Stimulated activated CD4-positive, alpha-beta T cell treated with anti-CD3 and anti-CD28 coated beads, Interleukin-2, amount 100 ng/mL, for 24 hours (primary cell): ENCODE measurements at regions not wholly inside any gene's neighbourhood (a gene's known extent, or its start where the extent isn't known, plus 50 kb on each side); places are given as distances from the start of the nearest gene placed in this dataset.
"Not testable (repeated sequence)": the region's sequence is repeated elsewhere in the genome, so short reads cannot be mapped to it uniquely, and the experiment has no call there.

ENCODE experiments used
- DNase-seq, 2 donors: peaks; one replicate each; pipeline ENCODE4 v3.0.0-alpha.2; 2020

DNA sequence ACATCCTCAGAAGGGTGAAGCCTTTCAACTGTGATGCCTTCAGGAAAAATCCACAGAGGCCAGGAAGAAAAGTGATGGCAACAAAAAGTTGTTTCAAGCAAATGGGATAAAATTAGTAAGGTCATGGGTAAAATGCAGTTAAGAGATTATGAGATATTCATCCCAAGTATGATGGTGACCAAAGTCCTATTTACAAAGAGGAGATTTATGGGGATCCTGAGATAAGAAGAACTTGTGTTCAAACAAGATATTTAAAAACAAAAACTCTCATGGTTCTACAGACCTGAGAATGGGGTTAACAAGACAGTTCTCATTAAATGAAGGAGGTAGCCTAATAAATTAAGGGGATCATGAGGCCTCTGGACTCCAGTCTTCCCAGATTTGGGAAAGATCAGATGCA, 184.4 kb downstream of the FCRL5 start:
- no peak for DNase-seq

GRCh38 chr1:157367091-157367739, 185.1 kb downstream of the FCRL5 start:
- no peak for DNase-seq

DNA sequence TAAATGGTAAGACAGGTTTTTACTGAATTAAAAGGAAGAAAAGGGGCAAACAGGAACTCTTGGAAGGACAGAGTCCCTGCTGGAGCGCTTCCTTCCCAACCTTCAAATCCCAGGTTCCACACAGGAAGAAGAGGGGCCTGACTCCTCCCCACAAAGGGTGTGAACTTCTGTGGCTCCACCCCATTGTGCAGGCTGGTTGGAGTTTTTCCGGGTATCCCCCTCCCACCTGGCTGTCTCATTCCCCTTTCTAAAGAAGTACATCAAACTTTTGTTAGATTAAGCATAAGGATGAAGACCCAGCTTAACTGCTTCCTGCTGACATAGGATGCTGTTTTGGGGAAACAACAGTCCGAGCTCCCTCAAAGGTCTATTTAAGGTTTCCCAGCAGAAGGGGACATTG, 187.7 kb downstream of the FCRL5 start:
- DNase-seq: no peak

DNA sequence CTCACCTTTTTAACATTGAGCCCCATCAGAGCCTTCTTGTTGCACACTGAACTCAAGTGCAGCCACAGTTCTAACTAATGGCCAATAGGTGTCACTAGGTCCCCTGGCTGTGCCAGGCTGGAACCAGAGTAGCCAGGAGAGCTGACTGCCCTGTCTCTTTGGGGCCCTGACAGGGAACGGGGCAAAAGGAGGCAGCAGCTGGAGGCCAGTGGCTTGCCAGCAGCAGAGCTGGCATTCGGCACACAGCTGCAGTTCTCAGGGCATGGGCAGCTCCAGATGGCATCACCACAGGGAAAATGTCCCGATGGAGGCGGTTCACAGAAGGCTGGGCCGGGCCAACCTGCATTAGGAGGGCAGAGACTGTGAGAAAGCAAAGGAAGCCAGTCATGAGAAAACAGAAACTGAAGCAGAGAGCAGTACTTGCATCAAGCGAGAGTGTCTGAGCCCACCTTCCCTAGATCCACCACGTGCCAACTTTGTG, 188.6 kb downstream of the FCRL5 start:
- DNase-seq: no peak

- no peak for DNase-seq
Observed at GRCh38 chr1:157360023-157360390, 192.3 kb downstream of the FCRL5 start.

DNA sequence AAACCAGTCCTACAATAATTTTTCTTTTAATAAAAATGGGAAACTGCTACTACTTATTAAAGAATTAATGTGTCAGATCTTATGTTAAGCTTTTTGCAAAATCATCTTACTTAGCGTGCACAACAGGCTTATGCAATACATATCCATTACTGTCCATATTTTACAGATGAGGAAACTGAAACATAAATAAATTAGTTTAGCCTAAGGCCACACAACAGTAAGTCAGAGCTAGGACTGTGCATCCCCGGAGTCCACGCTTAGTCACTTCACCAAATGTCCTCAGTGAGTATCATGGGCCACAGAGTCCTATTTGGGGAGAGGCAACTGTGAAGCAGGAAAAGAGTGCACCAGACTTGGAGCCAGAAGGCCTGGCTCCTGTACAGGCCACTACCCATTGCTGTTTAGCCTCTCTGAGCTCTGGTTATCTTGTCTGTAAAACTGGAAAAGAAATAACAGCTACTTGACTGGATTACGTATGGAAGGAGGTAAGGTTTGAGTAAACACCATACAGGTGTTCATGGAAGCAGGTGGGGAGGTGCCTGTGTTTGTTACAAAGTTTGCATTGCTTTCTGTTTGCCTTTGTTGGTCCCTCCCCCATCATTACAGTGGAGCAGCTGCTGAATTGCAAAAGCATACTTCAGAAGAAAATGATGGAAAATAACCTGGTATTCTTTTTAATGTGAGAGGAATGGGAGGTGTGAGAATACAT, 192.8 kb downstream of the FCRL5 start:
- DNase-seq: no peak

- no peak for DNase-seq
Observed at GRCh38 chr1:157357111-157357510, 195.2 kb downstream of the FCRL5 start.

DNA sequence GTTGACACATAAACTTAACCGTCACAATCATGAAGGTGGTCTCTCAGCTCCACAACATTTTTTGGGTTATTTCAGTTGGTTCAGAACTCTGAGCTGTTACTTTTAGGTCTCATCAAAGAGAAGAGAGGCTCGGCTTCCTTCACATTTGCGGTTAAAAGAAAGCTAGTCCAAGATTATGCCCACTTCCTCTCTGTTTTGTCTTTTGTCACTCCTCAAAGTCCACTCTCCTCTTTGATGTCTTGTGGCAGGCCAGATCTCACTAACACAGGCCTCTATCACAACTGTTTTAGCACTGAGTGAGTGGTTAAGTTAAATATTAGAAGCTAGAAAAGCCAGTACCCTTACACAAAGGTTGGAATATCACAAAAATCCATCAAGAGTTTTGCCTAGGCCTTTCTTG, 195.7 kb downstream of the FCRL5 start:
- no peak for DNase-seq

- no peak for DNase-seq
Observed at GRCh38 chr1:157353546-157353945, 198.8 kb downstream of the FCRL5 start.

DNA sequence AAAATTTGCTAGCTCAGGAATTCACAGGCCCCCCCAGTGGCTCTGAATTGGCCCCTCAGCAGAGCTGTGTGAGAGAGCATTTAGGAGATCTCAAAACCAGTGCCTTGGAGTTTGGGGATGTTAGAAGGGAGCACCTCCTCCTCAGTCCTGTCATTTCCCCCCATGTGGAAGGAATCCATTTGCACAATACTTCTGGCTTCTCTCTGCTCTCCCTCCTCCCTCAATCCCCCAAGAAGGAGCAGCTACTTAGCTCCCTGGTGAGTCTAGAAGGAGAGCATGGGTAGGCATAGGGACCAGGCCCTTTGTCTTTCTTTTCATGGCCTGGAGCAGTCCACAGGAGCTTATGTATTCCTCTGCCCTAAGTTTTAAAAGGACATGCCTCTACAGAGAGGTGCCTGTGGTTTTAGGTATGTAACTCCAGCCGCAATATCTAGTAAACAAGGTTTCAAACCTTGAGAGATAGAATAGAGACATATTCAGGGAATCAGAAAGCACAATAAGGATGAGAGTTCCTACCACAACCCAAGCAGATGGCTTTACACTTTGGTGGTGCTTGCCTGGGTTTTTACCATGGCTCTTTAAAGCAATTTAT, 199.4 kb downstream of the FCRL5 start:
- no peak for DNase-seq

- DNase-seq: no peak
Observed at GRCh38 chr1:157352216-157352615, 200.1 kb downstream of the FCRL5 start.

DNA sequence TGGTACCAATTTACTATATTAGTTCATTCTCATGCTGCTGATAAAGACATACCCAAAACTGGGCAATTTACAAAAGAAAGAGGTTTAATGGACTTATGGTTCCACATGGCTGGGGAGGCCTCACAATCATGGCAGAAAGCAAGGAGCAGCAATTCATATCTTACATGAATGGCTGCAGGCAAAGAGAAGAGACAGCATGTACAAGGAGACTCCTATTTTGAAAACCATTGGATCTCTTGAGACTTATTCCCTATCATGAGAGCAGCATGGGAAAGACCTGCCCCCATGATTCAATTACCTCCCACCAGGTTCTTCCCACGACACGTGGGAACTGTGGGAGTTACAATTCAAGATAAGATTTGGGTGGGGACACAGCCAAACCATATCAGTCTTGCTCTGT, 200.5 kb downstream of the FCRL5 start:
- not testable (repeated sequence) for DNase-seq

DNA sequence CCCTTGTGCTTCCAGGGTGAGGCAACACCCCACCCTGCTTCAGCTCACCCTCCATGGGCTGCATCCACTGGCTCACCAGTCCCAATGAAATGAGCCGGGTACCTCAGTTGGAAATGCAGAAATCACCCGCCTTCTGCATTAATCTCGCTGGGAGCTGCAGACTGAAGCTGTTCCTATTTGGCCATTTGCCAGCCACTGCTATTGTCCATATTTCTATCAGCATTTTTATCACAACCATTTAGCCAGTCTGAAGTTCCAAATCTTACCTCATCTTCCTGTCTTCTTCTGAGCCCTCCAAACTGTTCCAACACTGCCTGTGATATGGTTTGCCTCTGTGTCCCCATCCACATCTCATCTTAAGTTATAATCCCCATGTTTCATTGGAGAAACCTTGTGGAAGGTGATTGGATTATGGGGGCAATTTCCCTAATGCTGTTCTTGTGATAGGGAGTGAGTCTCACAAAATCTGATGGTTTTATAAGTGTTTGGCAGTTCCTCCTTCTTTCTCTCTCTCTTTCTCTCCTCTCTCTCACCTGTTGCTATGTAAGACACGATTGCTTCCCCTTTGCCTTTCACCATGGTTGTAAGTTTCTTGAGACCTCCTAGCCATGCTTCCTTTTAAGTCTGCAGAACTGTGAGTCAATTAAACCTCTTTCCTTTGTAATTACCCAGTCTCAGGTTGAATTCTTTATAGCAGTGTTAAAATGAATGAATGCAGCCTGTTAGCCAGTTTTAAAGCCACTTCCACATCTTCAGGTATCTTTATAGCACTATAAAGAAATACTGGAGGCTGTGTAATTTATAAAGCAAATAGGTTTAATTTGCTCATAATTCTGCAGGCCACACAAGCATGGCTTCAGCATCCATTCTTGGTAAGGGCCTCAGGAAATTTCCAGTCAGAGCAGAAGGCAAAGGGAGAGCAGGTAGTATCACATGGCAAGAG, 203.5 kb downstream of the FCRL5 start:
- DNase-seq: no peak

- DNase-seq: no peak
Observed at GRCh38 chr1:157347506-157347905, 204.8 kb downstream of the FCRL5 start.

DNA sequence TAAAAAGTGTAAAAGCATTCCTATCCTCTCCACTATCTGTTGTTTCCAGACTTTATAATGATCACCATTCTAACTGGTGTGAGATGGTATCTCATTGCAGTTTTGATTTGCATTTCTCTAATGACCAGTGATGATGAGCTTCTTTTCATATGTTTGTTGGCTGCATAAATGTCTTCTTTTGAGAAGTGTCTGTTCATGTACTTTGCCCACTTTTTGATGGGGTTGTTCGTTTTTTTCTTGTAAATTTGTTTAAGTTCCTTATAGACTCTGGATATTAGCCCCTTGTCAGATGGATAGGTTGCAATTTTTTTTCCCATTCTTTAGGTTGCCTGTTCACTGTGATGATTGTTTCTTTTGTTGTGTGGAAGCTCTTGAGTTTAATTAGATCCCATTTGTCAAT, 199.6 kb upstream of the ETV3 start:
- DNase-seq: not testable (repeated sequence)

- DNase-seq: no peak
Observed at GRCh38 chr1:157335056-157335455, 196.9 kb upstream of the ETV3 start.

- no peak for DNase-seq
Observed at GRCh38 chr1:157334041-157334440, 195.8 kb upstream of the ETV3 start.

GRCh38 chr1:157330177-157330576, 192.0 kb upstream of the ETV3 start:
- DNase-seq: not testable (repeated sequence)

DNA sequence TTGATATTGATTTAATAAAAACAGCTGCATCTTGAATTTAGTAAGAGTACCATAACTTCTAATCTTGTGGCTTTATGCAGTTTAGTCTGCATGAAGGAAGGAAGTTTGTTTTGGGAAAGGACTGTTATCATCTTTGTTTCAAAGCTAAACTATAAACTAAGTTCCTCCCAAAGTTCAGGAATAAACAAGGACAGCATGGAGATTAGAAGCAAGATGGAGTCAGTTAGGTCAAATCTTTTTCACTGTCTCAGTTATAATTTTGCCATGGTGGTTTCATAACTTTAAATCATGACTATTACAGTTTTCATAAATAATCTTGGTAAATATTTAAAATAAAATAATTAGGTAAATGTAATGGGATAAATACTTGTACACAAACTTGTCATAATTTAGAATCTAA, 189.9 kb upstream of the ETV3 start:
- DNase-seq: not testable (repeated sequence)

DNA sequence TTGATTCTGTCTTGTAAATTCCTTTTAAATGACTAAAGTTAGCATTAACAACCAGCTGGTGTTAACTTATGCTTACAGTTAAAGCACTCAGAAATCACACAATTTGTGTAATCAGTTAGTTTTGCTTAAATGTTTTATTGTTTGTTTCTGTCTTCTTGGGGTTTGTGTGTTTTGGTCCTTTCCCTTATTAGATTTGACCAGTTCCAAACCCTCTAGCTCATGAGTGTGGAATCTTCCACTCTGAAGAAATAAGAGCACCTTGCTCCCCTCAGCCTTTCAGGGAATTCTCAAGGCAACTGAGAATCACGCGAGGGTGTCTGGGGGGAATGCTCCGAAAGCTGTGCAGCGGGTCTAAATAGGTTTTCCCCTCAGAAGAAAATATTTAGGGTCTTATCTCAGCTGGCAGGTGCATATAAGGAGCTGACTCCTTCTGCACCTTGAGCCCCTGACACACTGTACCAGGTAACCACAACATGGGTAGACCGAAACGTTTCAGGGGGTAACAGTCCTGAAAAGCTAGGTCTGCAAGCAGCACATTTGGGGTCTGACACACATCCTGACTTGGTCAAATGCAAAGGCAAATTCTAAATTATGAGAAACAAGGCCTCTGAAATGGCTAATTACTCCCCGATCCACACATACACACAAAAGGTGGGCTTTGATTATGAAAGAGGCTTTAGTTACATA, 188.1 kb upstream of the ETV3 start:
- no peak for DNase-seq

DNA sequence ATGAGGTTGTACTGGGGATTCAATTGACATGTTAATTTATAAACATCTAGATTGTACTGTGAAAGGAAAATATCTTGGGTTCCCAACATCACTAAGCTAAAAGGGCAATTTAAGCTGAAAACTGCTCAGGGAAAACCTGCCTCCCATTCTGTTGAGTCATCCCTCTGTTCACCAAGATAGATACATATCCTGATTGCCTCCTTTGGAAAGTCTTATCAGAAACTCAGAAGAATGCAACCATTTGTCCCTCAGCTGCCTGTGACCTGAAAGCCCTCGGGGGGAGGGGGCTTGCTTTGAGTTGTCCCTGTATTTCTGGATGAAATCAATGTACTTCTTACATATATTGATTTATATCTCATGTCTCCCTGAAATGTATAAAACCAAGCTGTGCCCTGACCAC, 187.0 kb upstream of the ETV3 start:
- no peak for DNase-seq

- not testable (repeated sequence) for DNase-seq
Observed at GRCh38 chr1:157321972-157322371, 183.8 kb upstream of the ETV3 start.

- DNase-seq: no peak
Observed at GRCh38 chr1:157319567-157319966, 181.4 kb upstream of the ETV3 start.
